ENCODE measurements at regions not wholly inside any gene's neighbourhood (a gene's known extent, or its start where the extent isn't known, plus 50 kb on each side); places are given as distances from the start of the nearest gene placed in this dataset.
"Not testable (repeated sequence)": the region's sequence is repeated elsewhere in the genome, so short reads cannot be mapped to it uniquely, and the experiment has no call there.

- DNase-seq (ENCODE audit: low spot score): peak; percentile 68
Measured at GRCh38 chr15:38002883-38003477, 68.5 kb downstream of the TMCO5A start.

- DNase-seq (ENCODE audit: low spot score): no peak
Measured at GRCh38 chr15:38004218-38004861, 69.9 kb downstream of the TMCO5A start.

GRCh38 chr15:38005953-38006808 lies 71.7 kb downstream of the TMCO5A start:
- no peak for DNase-seq (ENCODE audit: low spot score)

- no peak for DNase-seq (ENCODE audit: low spot score)
Measured at GRCh38 chr15:38010395-38010794, 76.0 kb downstream of the TMCO5A start.

GRCh38 chr15:38012894-38013293 lies 78.5 kb downstream of the TMCO5A start:
- no peak for DNase-seq (ENCODE audit: low spot score)

GRCh38 chr15:38017721-38018120 lies 83.3 kb downstream of the TMCO5A start:
- no peak for DNase-seq (ENCODE audit: low spot score)

GRCh38 chr15:38019066-38019465 lies 84.6 kb downstream of the TMCO5A start:
- DNase-seq (ENCODE audit: low spot score): no peak

GRCh38 chr15:38021259-38021658 lies 86.8 kb downstream of the TMCO5A start:
- no peak for DNase-seq (ENCODE audit: low spot score)

- DNase-seq (ENCODE audit: low spot score): no peak
Measured at GRCh38 chr15:38024293-38025091, 90.1 kb downstream of the TMCO5A start.

- DNase-seq (ENCODE audit: low spot score): not testable (repeated sequence)
Measured at GRCh38 chr15:38025656-38026055, 91.2 kb downstream of the TMCO5A start.

- DNase-seq (ENCODE audit: low spot score): no peak
Measured at GRCh38 chr15:38028869-38029268, 94.4 kb downstream of the TMCO5A start.

GRCh38 chr15:38029736-38030135 lies 95.3 kb downstream of the TMCO5A start:
- no peak for DNase-seq (ENCODE audit: low spot score)

GRCh38 chr15:38030609-38031008 lies 96.2 kb downstream of the TMCO5A start:
- no peak for DNase-seq (ENCODE audit: low spot score)

GRCh38 chr15:38035701-38036100 lies 101.3 kb downstream of the TMCO5A start:
- DNase-seq (ENCODE audit: low spot score): no peak

- DNase-seq (ENCODE audit: low spot score): no peak
Measured at GRCh38 chr15:38036790-38037338, 102.4 kb downstream of the TMCO5A start.

GRCh38 chr15:38038659-38039442 lies 104.4 kb downstream of the TMCO5A start:
- no peak for DNase-seq (ENCODE audit: low spot score)

GRCh38 chr15:38040615-38041014 lies 106.2 kb downstream of the TMCO5A start:
- DNase-seq (ENCODE audit: low spot score): no peak

GRCh38 chr15:38041576-38041975 lies 107.1 kb downstream of the TMCO5A start:
- DNase-seq (ENCODE audit: low spot score): no peak

- no peak for DNase-seq (ENCODE audit: low spot score)
Measured at GRCh38 chr15:38042211-38042610, 107.8 kb downstream of the TMCO5A start.

- no peak for DNase-seq (ENCODE audit: low spot score)
Measured at GRCh38 chr15:38042707-38043445, 108.4 kb downstream of the TMCO5A start.
